Breast epithelium (tissue), 4 donors: ENCODE measurements at regions not wholly inside any gene's neighbourhood (a gene's known extent, or its start where the extent isn't known, plus 50 kb on each side); places are given as distances from the start of the nearest gene placed in this dataset.

Source experiments
- DNase-seq, 2 donors: peaks; one replicate each; pipeline ENCODE4 v3.0.0-alpha.2; 2019; ENCODE audit warnings: low spot score in 2 of 2
- H3K27ac ChIP-seq, 2 donors: fragments of 200-600 bp; sonication (generic) in 1 of 2; one replicate each; pipeline ENCODE4 v1.5.1; 2016 to 2019; ENCODE audit warnings: mild to moderate bottlenecking in 1 of 2
- H3K27me3 ChIP-seq, 2 donors: fragments of 200-600 bp; sonication (generic) in 1 of 2; one replicate each; pipeline versions ENCODE4 v1.5.1 to v1.6.0; 2017 to 2019; ENCODE audit warnings: control low read depth in 1 of 2, mild to moderate bottlenecking in 1 of 2
- H3K36me3 ChIP-seq: fragments of 200-600 bp; one replicate; pipeline ENCODE4 v1.5.1; 2019
- H3K4me1 ChIP-seq, 2 donors: fragments of 200-600 bp; sonication (generic); one replicate each; pipeline ENCODE4 v1.5.1; 2016 to 2019; ENCODE audit warnings: control low read depth in 1 of 2
- H3K4me3 ChIP-seq, 3 donors: fragments of 200-600 bp; sonication (generic); 1 replicate in 2 of 3; 2 replicates in 1 of 3; pipeline ENCODE4 v1.5.1; 2016 to 2019; ENCODE audit warnings: mild to moderate bottlenecking in 3 of 3, moderate library complexity in 2 of 3
- H3K9me3 ChIP-seq, 2 donors: fragments of 200-600 bp; sonication (generic) in 1 of 2; one replicate each; pipeline ENCODE4 v1.5.1; 2016 to 2019; ENCODE audit warnings: control low read depth in 1 of 2
- CTCF ChIP-seq, 3 donors: fragments of 450-650 bp; IDR thresholded peaks; one replicate each; pipeline ENCODE4 v1.5.1; 2016 to 2017; ENCODE audit warnings: antibody characterized with exemption in 3 of 3, mild to moderate bottlenecking in 3 of 3, moderate library complexity in 3 of 3
- POLR2A ChIP-seq: fragments of 450-650 bp; IDR thresholded peaks from one replicate; pipeline ENCODE4 v1.6.1; 2016; ENCODE audit warnings: antibody characterized with exemption, mild to moderate bottlenecking, moderate library complexity
- POLR2AphosphoS5 ChIP-seq, 3 donors: sonication (generic); formaldehyde crosslinking; IDR thresholded peaks; one replicate each; pipeline ENCODE4 v1.6.1; 2017; ENCODE audit warnings: antibody characterized with exemption in 3 of 3
- intact Hi-C: fragments of 100-400 bp; cut with DNase I; formaldehyde crosslinking; loops from one replicate; pipeline ENCODE4 v1.15.1; 2023; ENCODE audit warnings: low total_unique reads

- H3K4me3 ChIP-seq, result no peak overlapping the region
- H3K27me3 ChIP-seq, result no peaks in the 10 kb centered on the region
- H3K27ac ChIP-seq, result no peak overlapping the region
- DNase-seq, result no peak
- H3K36me3 ChIP-seq, result no peaks in the 10 kb centered on the region
- H3K9me3 ChIP-seq, result peaks cover 0 to 4% of the 10 kb centered on the region in 2 donors
- no peaks in the 10 kb centered on the region for H3K4me1 ChIP-seq
- TF ChIP-seq POLR2AphosphoS5 (IDR thresholded peaks at IDR 0.05) (no peak), POLR2A (no peak), CTCF (IDR thresholded peaks at IDR 0.05) (no peak)
- intact Hi-C loops, result no loop called here
Measured at GRCh38 chr3:104908761-104909160, 457.9 kb upstream of the ALCAM start.

DNA sequence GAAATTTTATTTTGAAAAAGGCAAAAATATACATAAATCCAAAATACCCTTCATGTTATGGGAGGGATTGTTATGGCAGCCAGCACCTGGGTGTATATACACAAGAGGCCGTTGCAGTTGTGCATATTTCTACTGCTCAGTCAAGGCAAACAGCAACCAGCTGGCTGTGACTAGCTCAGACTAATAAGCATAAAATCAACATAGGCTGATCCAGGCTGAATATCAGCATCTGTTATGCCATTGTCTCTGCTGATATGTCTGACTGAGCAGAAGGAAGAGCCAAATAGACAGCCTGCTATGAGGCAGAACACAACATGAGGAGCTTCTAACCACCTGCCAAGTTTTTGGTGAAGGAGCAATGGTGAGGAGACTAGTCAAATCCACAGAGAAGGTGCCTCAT lies 457.5 kb upstream of the ALCAM start:
- no peaks in the 10 kb centered on the region for H3K27me3 ChIP-seq
- no peak overlapping the region for H3K27ac ChIP-seq
- no peaks in the 10 kb centered on the region for H3K4me1 ChIP-seq
- H3K36me3 ChIP-seq, result no peaks in the 10 kb centered on the region
- TF ChIP-seq POLR2A (no peak), CTCF (IDR thresholded peaks at IDR 0.05) (no peak), POLR2AphosphoS5 (IDR thresholded peaks at IDR 0.05) (no peak)
- H3K4me3 ChIP-seq, result no peak overlapping the region
- H3K9me3 ChIP-seq, result no peaks in the 10 kb centered on the region
- intact Hi-C loops, result no loop called here
- no peak for DNase-seq

DNA sequence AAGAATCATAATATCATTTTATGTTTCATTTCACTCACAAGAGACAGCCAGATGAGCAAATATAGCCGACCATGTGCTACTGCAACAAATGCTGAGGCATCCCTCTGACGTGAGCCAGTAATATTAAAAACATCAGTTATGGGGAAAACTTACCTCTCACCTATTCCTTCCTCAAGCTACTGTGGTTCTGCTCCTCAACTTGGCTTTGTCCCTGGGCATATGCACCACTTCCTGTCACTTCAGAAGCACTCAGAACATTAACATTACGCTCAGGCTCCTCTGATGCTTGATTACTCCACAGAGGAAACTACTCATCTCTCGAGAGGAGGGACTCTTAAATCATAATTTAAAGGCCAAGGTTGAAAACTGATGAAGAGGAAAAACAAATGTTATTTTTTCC lies 457.0 kb upstream of the ALCAM start:
- Histone ChIP-seq H3K4me3 (no peak overlapping the region), H3K27ac (no peak overlapping the region), H3K27me3 (no peaks in the 10 kb centered on the region), H3K4me1 (no peaks in the 10 kb centered on the region), H3K9me3 (no peaks in the 10 kb centered on the region), H3K36me3 (no peaks in the 10 kb centered on the region)
- TF ChIP-seq CTCF (IDR thresholded peaks at IDR 0.05), result no peak
- TF ChIP-seq POLR2AphosphoS5 (IDR thresholded peaks at IDR 0.05), result no peak
- no peak for TF ChIP-seq POLR2A
- no peak for DNase-seq
- intact Hi-C loops, result no loop called here

DNA sequence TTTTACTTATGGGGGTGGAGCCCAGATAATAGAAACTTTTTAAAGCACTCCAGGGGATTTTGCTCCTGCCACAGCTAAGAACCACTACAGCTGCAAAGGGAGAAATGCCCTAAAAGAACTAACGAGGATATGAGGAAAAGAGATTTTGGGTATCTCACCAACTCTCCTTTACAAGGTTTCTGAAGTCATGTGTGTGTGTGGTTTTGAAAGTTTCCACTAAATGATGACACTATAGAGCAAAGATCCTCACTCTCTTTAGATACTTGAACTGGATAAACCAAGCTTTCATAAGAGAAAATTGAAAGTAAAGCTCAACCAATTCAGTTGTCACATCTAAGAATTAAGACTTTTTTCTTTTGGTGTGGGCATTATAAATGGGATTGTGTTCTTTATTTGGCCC lies 455.3 kb upstream of the ALCAM start:
- H3K36me3 ChIP-seq, result no peaks in the 10 kb centered on the region
- H3K27ac ChIP-seq, result no peak overlapping the region
- intact Hi-C loops, result no loop called here
- TF ChIP-seq CTCF (IDR thresholded peaks at IDR 0.05) (no peak), POLR2A (no peak), POLR2AphosphoS5 (IDR thresholded peaks at IDR 0.05) (no peak)
- H3K27me3 ChIP-seq, result no peaks in the 10 kb centered on the region
- H3K9me3 ChIP-seq, result no peaks in the 10 kb centered on the region
- no peak for DNase-seq
- no peaks in the 10 kb centered on the region for H3K4me1 ChIP-seq
- no peak overlapping the region for H3K4me3 ChIP-seq

DNA sequence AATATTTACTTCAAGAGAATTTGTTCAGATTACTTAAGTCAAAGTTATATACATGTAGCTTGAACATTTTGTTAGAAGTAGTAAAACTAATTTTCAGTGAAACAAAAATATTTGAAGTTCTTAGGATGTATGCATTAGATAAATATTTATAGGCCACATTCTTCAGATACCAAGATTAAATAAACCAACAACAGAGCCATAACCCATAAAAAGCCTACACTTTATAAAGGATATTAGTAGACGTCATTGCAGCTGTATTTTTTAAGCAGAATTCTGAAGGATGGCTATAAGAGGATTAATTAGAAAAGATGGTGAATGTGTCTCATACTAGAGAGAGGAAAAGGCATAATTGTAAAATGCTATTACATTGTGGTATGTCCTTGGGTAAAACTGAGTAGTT lies 449.7 kb upstream of the ALCAM start:
- Histone ChIP-seq H3K36me3 (no peaks in the 10 kb centered on the region), H3K4me1 (no peaks in the 10 kb centered on the region), H3K4me3 (no peak overlapping the region), H3K9me3 (peaks cover 0 to 8% of the 10 kb centered on the region in 2 donors), H3K27ac (no peak overlapping the region), H3K27me3 (no peaks in the 10 kb centered on the region)
- intact Hi-C loops, result no loop called here
- TF ChIP-seq CTCF (IDR thresholded peaks at IDR 0.05), result no peak
- no peak for TF ChIP-seq POLR2A
- no peak for TF ChIP-seq POLR2AphosphoS5 (IDR thresholded peaks at IDR 0.05)
- no peak for DNase-seq
